ENCODE measurements at regions not wholly inside any gene's neighbourhood (a gene's known extent, or its start where the extent isn't known, plus 50 kb on each side); places are given as distances from the start of the nearest gene placed in this dataset.
"Not testable (repeated sequence)": the region's sequence is repeated elsewhere in the genome, so short reads cannot be mapped to it uniquely, and the experiment has no call there.

DNA sequence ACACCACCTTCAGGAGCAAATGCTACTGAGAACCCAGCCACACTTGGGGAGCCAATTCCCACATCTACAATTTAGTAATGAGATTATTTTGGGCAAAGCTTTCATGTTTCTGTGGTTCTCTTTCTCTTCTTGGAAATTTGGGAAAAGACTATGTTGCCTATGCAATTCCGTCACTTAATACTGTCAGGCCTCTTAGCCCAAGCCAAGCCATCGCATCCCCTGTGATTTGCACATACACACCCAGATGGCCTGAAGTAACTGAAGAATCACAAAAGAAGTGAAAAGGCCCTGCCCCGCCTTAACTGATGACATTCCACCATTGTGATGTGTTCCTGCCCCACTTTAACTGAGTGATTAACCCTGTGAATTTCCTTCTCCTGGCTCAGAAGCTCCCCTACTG lies 153.4 kb upstream of the NANOGP8 start:
- H3K4me1 ChIP-seq (ENCODE audit: control insufficient read depth, insufficient read depth, low read length); H3K4me3 ChIP-seq (ENCODE audit: insufficient read depth, low read depth, low read length); H3K27me3 ChIP-seq (ENCODE audit: control insufficient read depth, insufficient read depth, low read length); H3K23ac ChIP-seq (ENCODE audit: low read depth, low read length); H3K9me1 ChIP-seq (ENCODE audit: insufficient read depth, low read length); H2BK120ac ChIP-seq (ENCODE audit: low read depth, low read length); intact Hi-C loops (cut with micrococcal nuclease); H3K79me1 ChIP-seq (ENCODE audit: low read depth in 1 of 2, low read length in 2 of 2); H3K4ac ChIP-seq (ENCODE audit: low read depth, low read length); H3K36me3 ChIP-seq (ENCODE audit: control insufficient read depth, insufficient read depth, low read length); H3K27ac ChIP-seq (ENCODE audit: insufficient read depth, low read length); H3K14ac ChIP-seq (replicated peaks; ENCODE audit: low read depth, low read length); H2BK20ac ChIP-seq (ENCODE audit: low read depth, low read length); H4K20me1 ChIP-seq (ENCODE audit: insufficient read depth, low read length); H2AK9ac ChIP-seq (replicated peaks; ENCODE audit: low read depth, low read length, poor library complexity); H4K5ac ChIP-seq (ENCODE audit: low read depth, low read length); dilution Hi-C loops (cut with HindIII; ENCODE audit: low sequenced_read_pairs, unreplicated experiment); DNase-seq; POLR2A ChIA-PET (ENCODE audit: unreplicated experiment); H2BK5ac ChIP-seq (ENCODE audit: low read depth, low read length, poor library complexity, severe bottlenecking); H3K4me2 ChIP-seq (ENCODE audit: low read depth, low read length); H3K9me3 ChIP-seq (ENCODE audit: control insufficient read depth, insufficient read depth, low read length); H2AFZ ChIP-seq (replicated peaks; ENCODE audit: low read length, poor library complexity); in situ Hi-C loops (cut with MboI; ENCODE audit: low sequenced_read_pairs); H4K8ac ChIP-seq (ENCODE audit: low read depth in 2 of 2, low read length in 2 of 2); H2BK15ac ChIP-seq (ENCODE audit: low read depth, low read length); ATAC-seq (ENCODE audit: low read depth); H3K18ac ChIP-seq (ENCODE audit: low read depth, low read length); CTCF ChIA-PET; H4K91ac ChIP-seq (ENCODE audit: insufficient read depth, low read depth, low read length); H2AK5ac ChIP-seq (ENCODE audit: low read depth, low read length); H3K56ac ChIP-seq (ENCODE audit: extremely low read depth, insufficient read depth, low read length); H3K9ac ChIP-seq (ENCODE audit: low read depth, low read length); BruUV-seq (replicated peaks): not testable (repeated sequence)
- WGBS, 2 experiments (ENCODE audit: extremely low coverage in 2 of 2, insufficient read length in 1 of 2) = no CpG with 5 or more reads among the region's 3 CpGs
